Activated CD8-positive, alpha-beta memory T cell treated with anti-CD3 and anti-CD28 coated beads, Interleukin-2, amount 50 U/mL, for 4 hours (primary cell): ENCODE measurements at regions not wholly inside any gene's neighbourhood (a gene's known extent, or its start where the extent isn't known, plus 50 kb on each side); places are given as distances from the start of the nearest gene placed in this dataset.
"Not testable (repeated sequence)": the region's sequence is repeated elsewhere in the genome, so short reads cannot be mapped to it uniquely, and the experiment has no call there.

Experiments
- DNase-seq: peaks from one replicate; pipeline ENCODE4 v3.0.0-alpha.2; 2020

GRCh38 chr1:242723044-242723716 is 198.7 kb upstream of the PLD5 start:
- DNase-seq, result no peak

- DNase-seq, result no peak
Observed at GRCh38 chr1:242718967-242719366, 194.5 kb upstream of the PLD5 start.

GRCh38 chr1:242712248-242712647 is 187.8 kb upstream of the PLD5 start:
- DNase-seq, result no peak

GRCh38 chr1:242710847-242711246 is 186.3 kb upstream of the PLD5 start:
- DNase-seq, result no peak

DNA sequence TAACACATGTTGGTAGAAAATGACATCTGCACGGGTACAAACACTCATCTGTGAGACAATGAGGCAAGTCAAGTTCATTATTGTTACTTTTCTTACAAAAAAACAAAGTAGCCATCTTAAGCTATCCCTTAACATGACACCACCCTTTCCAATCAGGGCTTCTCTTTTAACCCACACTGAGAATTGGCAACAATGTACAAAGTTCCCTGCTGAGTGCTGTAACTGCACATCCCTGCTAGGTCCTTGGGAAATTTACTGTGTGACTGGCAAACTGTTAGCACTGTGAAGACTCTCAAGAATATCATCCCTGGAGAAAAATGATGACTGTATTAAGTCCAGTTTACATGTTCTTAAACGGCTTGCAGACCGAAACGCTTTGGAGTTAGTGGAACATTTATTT is 185.8 kb upstream of the PLD5 start:
- no peak for DNase-seq

DNA sequence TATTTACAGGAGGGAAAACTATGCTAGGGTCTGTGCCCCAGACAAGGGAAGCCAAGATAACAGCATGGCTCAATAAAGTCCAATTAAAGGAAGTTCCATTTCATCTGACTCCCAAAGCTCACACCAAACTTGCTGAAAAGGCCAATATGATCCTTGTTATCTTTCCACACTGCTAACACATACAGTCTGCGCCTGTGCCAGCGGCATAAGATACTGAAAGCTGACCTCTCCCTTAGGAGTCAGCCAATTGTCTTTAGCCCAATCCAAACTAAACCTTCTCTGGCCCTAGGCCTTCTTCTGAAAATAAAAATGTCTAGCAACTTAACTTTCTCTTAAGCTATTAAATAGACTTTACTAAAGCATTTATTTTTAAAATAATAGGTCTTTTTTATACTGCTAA is 179.0 kb upstream of the PLD5 start:
- DNase-seq, result no peak

GRCh38 chr1:242692988-242693387 is 168.5 kb upstream of the PLD5 start:
- DNase-seq, result no peak

GRCh38 chr1:242691610-242691945 is 167.1 kb upstream of the PLD5 start:
- DNase-seq, result no peak

- no peak for DNase-seq
Observed at GRCh38 chr1:242690849-242691609, 166.5 kb upstream of the PLD5 start.

- no peak for DNase-seq
Observed at GRCh38 chr1:242689378-242689777, 164.9 kb upstream of the PLD5 start.

GRCh38 chr1:242674951-242675645 is 150.6 kb upstream of the PLD5 start:
- DNase-seq, result no peak

- no peak for DNase-seq
Observed at GRCh38 chr1:242673652-242674051, 149.2 kb upstream of the PLD5 start.

DNA sequence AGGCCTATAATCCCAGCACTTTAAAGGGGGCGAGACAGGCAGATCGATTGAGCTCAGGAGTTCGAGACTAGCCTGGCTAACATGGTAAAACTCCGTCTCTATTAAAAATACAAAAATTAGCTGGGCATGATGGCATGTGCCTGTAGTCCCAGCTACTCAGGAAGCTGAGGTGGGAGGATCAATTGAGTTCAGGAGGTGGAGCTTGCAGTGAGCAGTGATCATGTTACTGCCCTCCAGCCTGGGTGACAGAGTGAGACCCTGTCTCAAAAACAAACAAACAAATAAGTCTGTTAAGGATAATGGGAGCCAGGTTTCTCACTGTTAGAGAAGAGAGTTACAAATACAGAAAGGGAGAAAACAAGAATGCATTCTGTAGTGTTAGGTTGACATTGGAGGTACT is 148.7 kb upstream of the PLD5 start:
- not testable (repeated sequence) for DNase-seq

DNA sequence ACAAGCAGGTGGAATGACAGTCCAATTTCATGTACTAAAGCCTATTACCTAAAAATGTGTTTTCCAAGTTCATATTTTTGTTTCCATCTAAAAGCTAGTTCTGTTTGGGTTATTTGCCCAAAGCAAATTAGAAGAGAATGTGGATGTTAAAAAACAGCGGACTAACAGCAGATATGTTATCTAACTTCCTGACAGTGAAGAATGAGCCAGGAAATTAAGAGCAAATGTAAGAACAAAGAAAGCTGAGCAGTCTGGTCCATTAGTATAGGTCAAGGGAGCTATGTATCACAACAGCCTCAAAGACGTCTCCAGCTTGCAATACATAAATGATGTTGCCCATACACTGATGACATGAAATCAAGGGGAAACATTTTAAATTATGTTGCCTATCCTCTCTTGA is 145.5 kb upstream of the PLD5 start:
- no peak for DNase-seq

- no peak for DNase-seq
Observed at GRCh38 chr1:242662886-242663285, 138.4 kb upstream of the PLD5 start.

DNA sequence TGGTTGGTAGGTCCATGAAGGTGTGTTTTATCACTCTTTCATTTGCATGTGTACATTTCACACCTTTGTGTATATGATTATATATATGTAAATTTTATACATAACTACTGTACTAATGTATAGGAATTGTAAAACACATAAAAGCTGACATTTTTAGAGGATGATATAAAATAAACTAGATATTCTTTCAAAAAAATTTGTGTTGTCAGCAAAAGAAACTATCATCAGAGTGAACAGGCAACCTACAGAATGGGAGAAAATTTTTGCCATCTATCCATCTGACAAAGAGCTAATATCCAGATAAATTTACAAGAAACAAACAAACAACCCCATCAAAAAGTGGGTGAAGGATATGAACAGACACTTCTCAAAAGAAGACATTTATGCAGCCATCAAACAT is 129.3 kb upstream of the PLD5 start:
- DNase-seq, result not testable (repeated sequence)

DNA sequence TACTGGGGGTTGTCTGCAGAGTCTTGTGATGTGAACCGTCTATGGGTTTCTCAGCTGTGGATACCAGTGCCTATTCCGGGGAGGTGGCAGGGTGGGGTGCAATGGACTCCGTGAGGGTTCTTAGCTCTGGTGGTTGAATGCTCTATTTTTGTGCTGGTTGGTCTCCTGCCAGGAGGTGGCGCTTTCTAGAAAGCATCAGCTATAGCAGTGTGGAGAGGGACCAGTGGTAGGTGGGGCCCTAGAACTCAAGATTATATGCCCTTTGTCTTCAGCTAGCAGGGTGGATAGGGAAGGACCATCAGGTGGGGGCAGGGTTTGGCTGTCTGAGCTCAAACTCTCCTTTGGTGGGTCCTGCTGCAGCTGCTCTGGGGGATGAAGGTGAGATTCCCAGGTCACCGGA is 127.3 kb upstream of the PLD5 start:
- DNase-seq, result no peak

GRCh38 chr1:242641461-242641860 is 117.0 kb upstream of the PLD5 start:
- DNase-seq, result no peak

DNA sequence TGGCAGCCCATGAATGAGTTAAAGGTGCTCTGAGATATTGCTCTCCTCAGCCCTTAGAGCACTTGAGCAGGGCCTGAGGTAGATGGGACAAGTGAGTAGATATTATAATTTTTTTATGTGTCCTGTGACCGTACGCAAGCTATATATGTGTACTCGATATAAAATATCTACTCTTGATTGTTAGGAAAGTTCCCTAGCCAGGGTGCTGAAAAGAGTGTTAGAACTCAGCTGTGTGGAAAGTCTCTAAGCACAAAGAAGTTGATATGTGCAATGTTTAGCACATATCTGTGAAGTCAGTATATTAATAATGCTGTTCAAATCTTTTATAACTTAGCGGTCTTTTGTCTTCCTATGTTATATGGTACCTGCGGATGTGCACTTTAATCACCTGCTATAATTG is 114.6 kb upstream of the PLD5 start:
- no peak for DNase-seq

- no peak for DNase-seq
Observed at GRCh38 chr1:242634732-242635131, 110.2 kb upstream of the PLD5 start.

DNA sequence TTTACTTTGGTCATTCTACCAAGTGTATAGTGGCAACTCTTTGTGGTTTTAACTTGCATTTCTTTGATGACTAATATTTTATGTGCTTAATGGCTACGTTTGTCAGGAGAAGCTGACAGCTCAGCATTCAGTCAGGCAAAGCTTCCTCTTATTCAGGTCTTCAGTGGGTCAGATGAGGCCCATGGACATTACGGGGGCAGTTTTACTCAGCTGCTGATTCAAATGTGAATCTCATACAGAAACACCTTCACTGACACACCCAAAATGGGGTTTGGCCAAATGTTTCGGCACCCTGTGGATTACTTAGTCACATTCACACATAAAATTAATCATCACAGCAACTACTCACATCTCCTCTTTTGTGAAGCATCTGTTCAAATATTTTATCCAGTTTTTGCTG is 104.9 kb upstream of the PLD5 start:
- DNase-seq, result no peak

DNA sequence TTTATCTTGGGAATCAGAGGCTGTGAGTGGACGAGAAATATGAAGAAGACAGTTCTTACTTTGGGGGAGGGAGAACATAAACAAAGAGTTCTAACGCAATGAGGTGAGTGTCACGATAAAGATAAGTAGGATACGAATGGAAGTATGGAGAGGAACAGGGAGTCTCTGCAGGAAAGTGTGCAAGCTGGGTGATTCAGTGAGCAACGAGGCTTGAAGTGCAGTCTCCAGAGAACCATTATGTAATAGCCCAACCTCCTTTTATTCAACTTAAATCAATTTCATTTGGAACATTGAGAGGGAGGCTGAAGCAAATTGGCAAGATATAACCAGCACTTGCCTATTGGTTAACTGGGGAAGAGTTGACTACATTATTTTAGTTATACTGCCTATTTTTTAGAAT is 99.3 kb upstream of the PLD5 start:
- DNase-seq, result no peak

GRCh38 chr1:242623119-242623518 is 98.6 kb upstream of the PLD5 start:
- DNase-seq, result no peak

- no peak for DNase-seq
Observed at GRCh38 chr1:242613266-242613815, 88.8 kb upstream of the PLD5 start.
